Stimulated activated naive CD8-positive, alpha-beta T cell treated with anti-CD3 and anti-CD28 coated beads, Interleukin-15, amount 100 ng/mL, for 72 hours (primary cell): ENCODE measurements at regions not wholly inside any gene's neighbourhood (a gene's known extent, or its start where the extent isn't known, plus 50 kb on each side); places are given as distances from the start of the nearest gene placed in this dataset.

Experiments used
- ATAC-seq: fragments of 150-1000 bp; cut with Tn5 transposase; 2 replicates; pipeline ENCODE4 v1.10.0; 2021; ENCODE audit warnings: mild to moderate bottlenecking, moderate library complexity
- DNase-seq, 2 donors: peaks; one replicate each; pipeline ENCODE4 v3.0.0; 2021 to 2022
- H3K27ac Mint-ChIP-seq, 2 donors: one replicate each; pipeline ENCODE4 v1.8.0; 2022; ENCODE audit warnings: mild to moderate bottlenecking in 2 of 2, mixed read lengths in 2 of 2, moderate library complexity in 2 of 2
- H3K27me3 Mint-ChIP-seq: one replicate; pipeline ENCODE4 v1.8.0; 2022; ENCODE audit warnings: mixed read lengths
- H3K4me1 Mint-ChIP-seq: one replicate; pipeline ENCODE4 v1.8.0; 2022; ENCODE audit warnings: mild to moderate bottlenecking, mixed read lengths
- H3K4me3 Mint-ChIP-seq, 2 donors: one replicate each; pipeline ENCODE4 v1.8.0; 2022; ENCODE audit warnings: mild to moderate bottlenecking in 2 of 2, mixed read lengths in 2 of 2, moderate library complexity in 1 of 2
- H3K9me3 Mint-ChIP-seq, 2 donors: one replicate each; pipeline ENCODE4 v1.8.0; 2022; ENCODE audit warnings: mixed read lengths in 2 of 2

GRCh38 chr2:234235191-234235590 is 184.7 kb downstream of the SPP2 start:
- ATAC-seq (no peak), DNase-seq (no peak)
- no peaks in the 10 kb centered on the region for H3K27me3 Mint-ChIP-seq
- peaks cover 0 to 17% of the 10 kb centered on the region in 2 donors for H3K9me3 Mint-ChIP-seq
- no peak overlapping the region for H3K4me3 Mint-ChIP-seq
- H3K27ac Mint-ChIP-seq = no peak overlapping the region
- H3K4me1 Mint-ChIP-seq = no peaks in the 10 kb centered on the region

GRCh38 chr2:234231460-234231859 is 181.0 kb downstream of the SPP2 start:
- ATAC-seq (no peak), DNase-seq (no peak)
- no peaks in the 10 kb centered on the region for H3K9me3 Mint-ChIP-seq
- H3K27ac Mint-ChIP-seq = no peak overlapping the region
- H3K27me3 Mint-ChIP-seq = no peaks in the 10 kb centered on the region
- no peaks in the 10 kb centered on the region for H3K4me1 Mint-ChIP-seq
- no peak overlapping the region for H3K4me3 Mint-ChIP-seq

- DNase-seq (no peak), ATAC-seq (no peak)
- Mint-ChIP-seq H3K4me3 (no peak overlapping the region), H3K27ac (no peak overlapping the region), H3K9me3 (peaks cover 8 to 14% of the 10 kb centered on the region in 2 donors), H3K27me3 (no peaks in the 10 kb centered on the region), H3K4me1 (peaks cover 31% of the 10 kb centered on the region)
Observed at GRCh38 chr2:234219046-234219310, 168.5 kb downstream of the SPP2 start.

GRCh38 chr2:234218266-234219045 is 168.0 kb downstream of the SPP2 start:
- peaks cover 31% of the 10 kb centered on the region for H3K4me1 Mint-ChIP-seq
- ATAC-seq = no peak
- no peak overlapping the region for H3K4me3 Mint-ChIP-seq

GRCh38 chr2:234212534-234212933 is 162.0 kb downstream of the SPP2 start:
- Mint-ChIP-seq H3K4me3 (no peak overlapping the region), H3K27me3 (no peaks in the 10 kb centered on the region), H3K9me3 (no peaks in the 10 kb centered on the region), H3K4me1 (peaks cover 18% of the 10 kb centered on the region), H3K27ac (no peak overlapping the region)
- DNase-seq (no peak), ATAC-seq (no peak)

More at GRCh38 chr2:234218266-234219045, 168.0 kb downstream of the SPP2 start:
- H3K27ac Mint-ChIP-seq = no peak overlapping the region
- no peak for DNase-seq
- H3K27me3 Mint-ChIP-seq = no peaks in the 10 kb centered on the region
- H3K9me3 Mint-ChIP-seq = peaks cover 8 to 14% of the 10 kb centered on the region in 2 donors

GRCh38 chr2:234211797-234212196 is 161.3 kb downstream of the SPP2 start:
- DNase-seq (no peak), ATAC-seq (no peak)
- peaks cover 10% of the 10 kb centered on the region for H3K4me1 Mint-ChIP-seq

GRCh38 chr2:234206738-234207137 is 156.2 kb downstream of the SPP2 start:
- no peak for ATAC-seq
- no peak overlapping the region for H3K4me3 Mint-ChIP-seq
- no peaks in the 10 kb centered on the region for H3K4me1 Mint-ChIP-seq
- no peaks in the 10 kb centered on the region for H3K27me3 Mint-ChIP-seq
- no peak for DNase-seq
- peaks cover 14 to 25% of the 10 kb centered on the region in 2 donors for H3K9me3 Mint-ChIP-seq
- no peak overlapping the region for H3K27ac Mint-ChIP-seq

More at GRCh38 chr2:234211797-234212196, 161.3 kb downstream of the SPP2 start:
- Mint-ChIP-seq H3K27ac (no peak overlapping the region), H3K4me3 (no peak overlapping the region), H3K9me3 (peaks cover 0 to under 1% of the 10 kb centered on the region in 2 donors), H3K27me3 (no peaks in the 10 kb centered on the region)

- DNase-seq = no peak
- H3K9me3 Mint-ChIP-seq = peaks cover 14 to 25% of the 10 kb centered on the region in 2 donors
- no peaks in the 10 kb centered on the region for H3K27me3 Mint-ChIP-seq
- H3K4me1 Mint-ChIP-seq = no peaks in the 10 kb centered on the region
- H3K4me3 Mint-ChIP-seq = no peak overlapping the region
- H3K27ac Mint-ChIP-seq = no peak overlapping the region
- no peak for ATAC-seq
Observed at GRCh38 chr2:234204480-234204879, 154.0 kb downstream of the SPP2 start.

GRCh38 chr2:234203135-234203984 is 152.9 kb downstream of the SPP2 start:
- no peaks in the 10 kb centered on the region for H3K27me3 Mint-ChIP-seq
- no peak overlapping the region for H3K4me3 Mint-ChIP-seq
- H3K4me1 Mint-ChIP-seq = no peaks in the 10 kb centered on the region
- DNase-seq = no peak
- no peak for ATAC-seq
- peaks cover 14 to 25% of the 10 kb centered on the region in 2 donors for H3K9me3 Mint-ChIP-seq
- H3K27ac Mint-ChIP-seq = peak overlapping the region in 1 of 2 donors; percentile 13

- Mint-ChIP-seq H3K4me3 (no peak overlapping the region), H3K9me3 (peaks cover 14 to 25% of the 10 kb centered on the region in 2 donors), H3K27me3 (no peaks in the 10 kb centered on the region), H3K4me1 (no peaks in the 10 kb centered on the region), H3K27ac (no peak overlapping the region)
- DNase-seq (no peak), ATAC-seq (no peak)
Observed at GRCh38 chr2:234202601-234203000, 152.1 kb downstream of the SPP2 start.

- Mint-ChIP-seq H3K27me3 (no peaks in the 10 kb centered on the region), H3K4me1 (no peaks in the 10 kb centered on the region), H3K4me3 (no peak overlapping the region), H3K27ac (no peak overlapping the region), H3K9me3 (peaks cover 10 to 15% of the 10 kb centered on the region in 2 donors)
- DNase-seq (no peak), ATAC-seq (no peak)
Observed at GRCh38 chr2:234199996-234200395, 149.5 kb downstream of the SPP2 start.

GRCh38 chr2:234198976-234199375 is 148.5 kb downstream of the SPP2 start:
- H3K4me3 Mint-ChIP-seq = no peak overlapping the region
- DNase-seq = no peak
- H3K9me3 Mint-ChIP-seq = peaks cover 5 to 7% of the 10 kb centered on the region in 2 donors
- no peak for ATAC-seq
- H3K27ac Mint-ChIP-seq = no peak overlapping the region
- H3K27me3 Mint-ChIP-seq = no peaks in the 10 kb centered on the region
- H3K4me1 Mint-ChIP-seq = no peaks in the 10 kb centered on the region

GRCh38 chr2:234195516-234195915 is 145.0 kb downstream of the SPP2 start:
- H3K4me3 Mint-ChIP-seq = no peak overlapping the region
- no peak overlapping the region for H3K27ac Mint-ChIP-seq
- H3K4me1 Mint-ChIP-seq = no peaks in the 10 kb centered on the region
- H3K9me3 Mint-ChIP-seq = no peaks in the 10 kb centered on the region
- ATAC-seq = no peak
- no peak for DNase-seq
- H3K27me3 Mint-ChIP-seq = no peaks in the 10 kb centered on the region

GRCh38 chr2:234193977-234194563 is 143.6 kb downstream of the SPP2 start:
- Mint-ChIP-seq H3K27me3 (no peaks in the 10 kb centered on the region), H3K9me3 (no peaks in the 10 kb centered on the region), H3K4me1 (no peaks in the 10 kb centered on the region), H3K4me3 (no peak overlapping the region), H3K27ac (no peak overlapping the region)
- DNase-seq (no peak), ATAC-seq (no peak)

GRCh38 chr2:234191819-234192407 is 141.4 kb downstream of the SPP2 start:
- no peaks in the 10 kb centered on the region for H3K9me3 Mint-ChIP-seq
- H3K27me3 Mint-ChIP-seq = no peaks in the 10 kb centered on the region
- no peaks in the 10 kb centered on the region for H3K4me1 Mint-ChIP-seq
- H3K27ac Mint-ChIP-seq = no peak overlapping the region
- ATAC-seq (no peak), DNase-seq (no peak)
- H3K4me3 Mint-ChIP-seq = no peak overlapping the region
